Cardiac fibroblast (primary cell): ENCODE measurements at regions not wholly inside any gene's neighbourhood (a gene's known extent, or its start where the extent isn't known, plus 50 kb on each side); places are given as distances from the start of the nearest gene placed in this dataset.
A peak's percentile ranks its signal among the peaks of the same experiment; 100 is the strongest.

Source experiments
- DNase-seq, 2 donors: peaks; one replicate each; pipeline versions ENCODE4 v3.0.0 to v3.0.0-alpha.2; 2010; ENCODE audit warnings: low read depth in 2 of 2
- H3K4me3 ChIP-seq, 2 donors: replicated peaks in 1 of 2; 1 replicate in 1 of 2; 2 replicates in 1 of 2; pipeline ENCODE4 v1.5.1; 2011; ENCODE audit warnings: low read depth in 2 of 2, low read length in 2 of 2, mild to moderate bottlenecking in 2 of 2, moderate library complexity in 1 of 2
- TF ChIP-seq, protein P1 (sequence below): IDR thresholded peaks from one replicate; pipeline ENCODE4 v1.5.1; 2011; ENCODE audit warnings: low read depth, mild to moderate bottlenecking, low read length, inconsistent platforms

DNA sequence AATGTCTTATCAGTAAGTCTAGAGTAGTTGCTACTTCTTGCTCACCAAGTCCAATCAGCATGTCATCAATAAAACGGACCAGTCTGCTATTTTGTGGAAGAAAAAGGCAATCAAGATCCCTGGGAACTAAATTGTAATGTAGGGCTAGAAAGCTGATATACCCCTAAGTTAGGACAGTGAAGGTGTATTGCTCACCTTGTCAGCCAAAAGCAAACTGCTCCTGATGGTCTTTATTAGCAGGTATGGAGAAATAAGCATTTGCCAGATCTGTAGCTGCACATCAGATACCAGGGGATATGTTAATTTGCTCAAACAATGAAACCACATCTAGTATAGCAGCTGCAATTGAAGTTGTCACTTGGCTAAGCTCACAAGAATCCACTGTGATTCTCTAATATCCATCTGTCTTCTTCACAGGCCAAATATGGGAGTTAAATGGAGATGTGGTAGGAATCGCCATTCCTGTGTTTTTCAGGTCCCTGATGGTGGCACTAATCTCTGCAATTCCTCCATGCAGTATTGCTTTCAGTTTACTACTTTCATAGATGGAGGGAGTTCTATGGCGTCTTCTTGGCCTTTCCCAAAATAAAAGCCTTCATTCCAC lies 75.0 kb downstream of the TMEM237 start:
- no peak for DNase-seq
- no peak overlapping the region for H3K4me3 ChIP-seq
- TF ChIP-seq, protein P1, sequence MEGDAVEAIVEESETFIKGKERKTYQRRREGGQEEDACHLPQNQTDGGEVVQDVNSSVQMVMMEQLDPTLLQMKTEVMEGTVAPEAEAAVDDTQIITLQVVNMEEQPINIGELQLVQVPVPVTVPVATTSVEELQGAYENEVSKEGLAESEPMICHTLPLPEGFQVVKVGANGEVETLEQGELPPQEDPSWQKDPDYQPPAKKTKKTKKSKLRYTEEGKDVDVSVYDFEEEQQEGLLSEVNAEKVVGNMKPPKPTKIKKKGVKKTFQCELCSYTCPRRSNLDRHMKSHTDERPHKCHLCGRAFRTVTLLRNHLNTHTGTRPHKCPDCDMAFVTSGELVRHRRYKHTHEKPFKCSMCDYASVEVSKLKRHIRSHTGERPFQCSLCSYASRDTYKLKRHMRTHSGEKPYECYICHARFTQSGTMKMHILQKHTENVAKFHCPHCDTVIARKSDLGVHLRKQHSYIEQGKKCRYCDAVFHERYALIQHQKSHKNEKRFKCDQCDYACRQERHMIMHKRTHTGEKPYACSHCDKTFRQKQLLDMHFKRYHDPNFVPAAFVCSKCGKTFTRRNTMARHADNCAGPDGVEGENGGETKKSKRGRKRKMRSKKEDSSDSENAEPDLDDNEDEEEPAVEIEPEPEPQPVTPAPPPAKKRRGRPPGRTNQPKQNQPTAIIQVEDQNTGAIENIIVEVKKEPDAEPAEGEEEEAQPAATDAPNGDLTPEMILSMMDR: no peak

GRCh38 chr2:201559067-201559710 lies 84.1 kb downstream of the TMEM237 start:
- no peak overlapping the region for H3K4me3 ChIP-seq
- TF ChIP-seq, protein P1: no peak
- no peak for DNase-seq

GRCh38 chr2:201558665-201559064 lies 84.6 kb downstream of the TMEM237 start:
- DNase-seq: no peak
- TF ChIP-seq, protein P1: no peak
- H3K4me3 ChIP-seq: no peak overlapping the region

DNA sequence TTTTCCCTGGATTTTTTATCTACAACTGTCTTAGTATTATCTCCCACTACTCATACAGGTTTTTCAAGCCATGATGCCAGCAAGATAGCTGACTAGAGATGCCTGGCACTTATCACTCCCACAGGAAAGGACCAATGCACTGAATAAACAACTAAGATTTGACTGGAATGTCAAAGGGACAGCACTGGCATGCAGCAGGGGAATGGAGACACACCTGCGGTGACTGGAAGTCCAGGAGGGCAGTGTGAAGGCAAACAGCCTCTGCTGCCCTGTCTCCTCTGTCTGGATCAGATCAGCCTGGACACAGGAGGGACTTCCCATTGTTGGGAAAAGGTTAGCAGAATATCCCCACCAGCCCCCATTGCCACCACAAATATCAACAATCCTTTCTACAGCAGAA lies 85.1 kb downstream of the TMEM237 start:
- DNase-seq: no peak
- TF ChIP-seq, protein P1: no peak
- no peak overlapping the region for H3K4me3 ChIP-seq

DNA sequence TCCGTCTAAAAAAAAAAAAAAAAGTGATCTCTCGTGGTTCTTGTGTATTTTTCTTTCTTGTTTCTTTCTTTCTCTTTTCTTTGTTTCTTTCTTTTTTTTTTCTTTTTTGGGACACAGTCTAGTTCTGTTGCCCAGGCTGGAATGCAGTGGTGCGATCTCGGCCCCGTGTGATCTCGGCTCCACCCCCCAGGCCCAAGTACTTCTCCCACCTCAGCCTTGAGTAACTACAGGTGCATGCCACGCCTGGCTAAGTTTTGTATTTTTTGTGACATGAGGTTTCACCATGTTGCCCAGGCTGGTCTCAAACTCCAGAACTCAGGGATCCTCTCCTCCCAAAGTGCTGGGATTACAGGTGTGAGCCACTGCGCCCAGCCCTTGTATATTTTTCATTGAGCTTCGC lies 91.4 kb downstream of the TMEM237 start:
- H3K4me3 ChIP-seq: no peak overlapping the region
- no peak for DNase-seq
- TF ChIP-seq, protein P1: no peak

DNA sequence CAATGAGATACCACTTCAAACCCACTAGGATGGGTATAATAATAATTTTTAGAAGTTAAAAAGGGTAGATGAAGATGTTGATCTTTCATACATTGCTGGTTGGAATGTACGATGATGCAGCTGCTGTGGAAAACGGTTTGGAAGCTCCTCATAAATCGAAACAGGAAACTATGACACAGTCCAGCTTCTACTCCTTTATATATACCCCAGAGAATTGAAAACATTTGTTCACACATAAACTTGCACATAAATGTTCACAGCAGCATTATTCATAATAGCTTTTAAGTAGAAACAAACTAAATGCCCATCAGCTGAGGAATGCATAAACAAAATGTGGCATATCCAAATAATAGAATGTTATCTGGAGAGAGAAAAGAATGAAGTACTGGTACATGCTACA lies 95.0 kb downstream of the STRADB start:
- DNase-seq: peak; percentile 69 to 82

More for the DNA sequence above, 95.0 kb downstream of the STRADB start:
- TF ChIP-seq, protein P1: no peak
- no peak overlapping the region for H3K4me3 ChIP-seq
